ENCODE measurements at regions not wholly inside any gene's neighbourhood (a gene's known extent, or its start where the extent isn't known, plus 50 kb on each side); places are given as distances from the start of the nearest gene placed in this dataset.

- no peaks in the 10 kb centered on the region for H3K9me3 ChIP-seq
- no peak for DNase-seq
- no peak for ATAC-seq
- no peaks in the 10 kb centered on the region for H3K27me3 ChIP-seq
- WGBS, 4 donors, result 83 to 88% (median 87%) methylated on average over 7 of the region's 7 CpGs
- H3K4me3 ChIP-seq, result no peak overlapping the region
- no peak overlapping the region for H3K27ac ChIP-seq
- TF ChIP-seq POLR2A (IDR thresholded peaks at IDR 0.05), result no peak
- TF ChIP-seq, protein P1, sequence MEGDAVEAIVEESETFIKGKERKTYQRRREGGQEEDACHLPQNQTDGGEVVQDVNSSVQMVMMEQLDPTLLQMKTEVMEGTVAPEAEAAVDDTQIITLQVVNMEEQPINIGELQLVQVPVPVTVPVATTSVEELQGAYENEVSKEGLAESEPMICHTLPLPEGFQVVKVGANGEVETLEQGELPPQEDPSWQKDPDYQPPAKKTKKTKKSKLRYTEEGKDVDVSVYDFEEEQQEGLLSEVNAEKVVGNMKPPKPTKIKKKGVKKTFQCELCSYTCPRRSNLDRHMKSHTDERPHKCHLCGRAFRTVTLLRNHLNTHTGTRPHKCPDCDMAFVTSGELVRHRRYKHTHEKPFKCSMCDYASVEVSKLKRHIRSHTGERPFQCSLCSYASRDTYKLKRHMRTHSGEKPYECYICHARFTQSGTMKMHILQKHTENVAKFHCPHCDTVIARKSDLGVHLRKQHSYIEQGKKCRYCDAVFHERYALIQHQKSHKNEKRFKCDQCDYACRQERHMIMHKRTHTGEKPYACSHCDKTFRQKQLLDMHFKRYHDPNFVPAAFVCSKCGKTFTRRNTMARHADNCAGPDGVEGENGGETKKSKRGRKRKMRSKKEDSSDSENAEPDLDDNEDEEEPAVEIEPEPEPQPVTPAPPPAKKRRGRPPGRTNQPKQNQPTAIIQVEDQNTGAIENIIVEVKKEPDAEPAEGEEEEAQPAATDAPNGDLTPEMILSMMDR (IDR thresholded peaks at IDR 0.05), result no peak
- no peaks in the 10 kb centered on the region for H3K36me3 ChIP-seq
- intact Hi-C loops (cut with DNase I), result no loop called here
- no peaks in the 10 kb centered on the region for H3K4me1 ChIP-seq
These were observed 240.7 kb upstream of the FAM98A start for GRCh38 chr2:33839791-33840190.

GRCh38 chr2:33836628-33837027, 237.5 kb upstream of the FAM98A start:
- 93 to 96% (median 94%) methylated on average over 5 of the region's 5 CpGs for WGBS, 4 donors

GRCh38 chr2:33835911-33836310, 236.8 kb upstream of the FAM98A start:
- ATAC-seq (no peak), DNase-seq (no peak)
- Histone ChIP-seq H3K27me3 (no peaks in the 10 kb centered on the region), H3K36me3 (no peaks in the 10 kb centered on the region), H3K9me3 (no peaks in the 10 kb centered on the region), H3K4me3 (no peak overlapping the region), H3K4me1 (no peaks in the 10 kb centered on the region), H3K27ac (no peak overlapping the region)
- no peak for TF ChIP-seq POLR2A (IDR thresholded peaks at IDR 0.05)
- TF ChIP-seq, protein P1 (IDR thresholded peaks at IDR 0.05), result no peak
- intact Hi-C loops (cut with DNase I), result no loop called here
- 84 to 90% (median 88%) methylated on average over 1 of the region's 1 CpG for WGBS, 4 donors

More at GRCh38 chr2:33836628-33837027, 237.5 kb upstream of the FAM98A start:
- ATAC-seq (no peak), DNase-seq (no peak)
- H3K27me3 ChIP-seq, result no peaks in the 10 kb centered on the region
- no peak overlapping the region for H3K4me3 ChIP-seq
- H3K9me3 ChIP-seq, result no peaks in the 10 kb centered on the region
- intact Hi-C loops (cut with DNase I), result no loop called here
- H3K4me1 ChIP-seq, result no peaks in the 10 kb centered on the region
- no peak for TF ChIP-seq POLR2A (IDR thresholded peaks at IDR 0.05)
- TF ChIP-seq, protein P1 (IDR thresholded peaks at IDR 0.05), result no peak
- H3K27ac ChIP-seq, result no peak overlapping the region
- no peaks in the 10 kb centered on the region for H3K36me3 ChIP-seq

DNA sequence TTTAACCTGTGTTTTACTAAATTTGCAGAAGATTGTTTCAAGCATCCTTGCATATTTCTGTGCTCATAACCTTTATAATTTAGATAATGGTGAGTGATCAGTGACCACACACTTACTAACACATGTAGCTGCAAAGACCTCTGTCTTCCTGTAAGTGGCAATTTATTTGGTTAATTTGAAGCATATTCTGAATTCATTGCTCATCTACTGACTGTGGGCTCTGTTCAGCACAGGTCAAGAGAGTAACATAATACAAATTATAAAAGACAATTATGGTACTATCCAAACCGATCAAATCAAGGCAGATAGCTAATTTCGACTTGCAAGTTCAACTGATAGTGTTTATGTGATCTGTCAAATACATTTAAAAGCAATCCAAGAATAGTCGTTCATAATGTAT, 223.9 kb upstream of the FAM98A start:
- intact Hi-C loops (cut with DNase I), result no loop called here
- DNase-seq (no peak), ATAC-seq (no peak)
- Histone ChIP-seq H3K4me1 (no peaks in the 10 kb centered on the region), H3K36me3 (no peaks in the 10 kb centered on the region), H3K27me3 (no peaks in the 10 kb centered on the region), H3K27ac (no peak overlapping the region), H3K4me3 (no peak overlapping the region), H3K9me3 (peaks cover 0 to 7% (median 0%) of the 10 kb centered on the region in 12 donors)
- TF ChIP-seq POLR2A (IDR thresholded peaks at IDR 0.05), result no peak
- TF ChIP-seq, protein P1 (IDR thresholded peaks at IDR 0.05), result no peak
- WGBS, 4 donors, result 83 to 90% (median 89%) methylated on average over 3 of the region's 3 CpGs
